NCI-H526 treated with DMSO at 0.1 percent for 48 hours (cell line): ENCODE measurements at regions not wholly inside any gene's neighbourhood (a gene's known extent, or its start where the extent isn't known, plus 50 kb on each side); places are given as distances from the start of the nearest gene placed in this dataset.
A peak's percentile ranks its signal among the peaks of the same experiment; 100 is the strongest.
"Not testable (repeated sequence)": the region's sequence is repeated elsewhere in the genome, so short reads cannot be mapped to it uniquely, and the experiment has no call there.

ENCODE experiments used
- DNase-seq: peaks from one replicate; lab custom pipeline; 2025; lab: John Stamatoyannopoulos, UW

- DNase-seq = no peak
Measured at GRCh38 chr9:1115370-1115769, 65.2 kb downstream of the DMRT2 start.

DNA sequence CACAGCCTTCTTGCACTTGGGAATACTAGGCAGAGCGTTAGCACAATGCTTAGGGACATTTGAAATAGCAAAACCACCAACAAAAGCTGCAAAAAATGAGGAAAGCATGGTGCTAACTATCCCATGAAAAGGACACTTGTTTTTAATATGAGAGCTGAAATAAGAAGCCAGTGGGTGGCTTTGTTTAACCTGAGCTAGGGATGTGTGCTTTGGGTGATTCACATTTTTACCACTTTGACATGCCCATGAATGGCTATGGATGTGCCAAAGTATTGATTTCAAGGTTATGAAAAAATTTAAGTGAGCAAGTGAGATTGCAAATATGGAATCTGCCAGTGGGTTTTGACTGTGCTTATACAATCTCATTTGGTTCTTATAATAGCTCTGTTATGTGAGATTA lies 67.3 kb downstream of the DMRT2 start:
- DNase-seq = no peak

GRCh38 chr9:1120500-1121165 lies 70.5 kb downstream of the DMRT2 start:
- DNase-seq = no peak

DNA sequence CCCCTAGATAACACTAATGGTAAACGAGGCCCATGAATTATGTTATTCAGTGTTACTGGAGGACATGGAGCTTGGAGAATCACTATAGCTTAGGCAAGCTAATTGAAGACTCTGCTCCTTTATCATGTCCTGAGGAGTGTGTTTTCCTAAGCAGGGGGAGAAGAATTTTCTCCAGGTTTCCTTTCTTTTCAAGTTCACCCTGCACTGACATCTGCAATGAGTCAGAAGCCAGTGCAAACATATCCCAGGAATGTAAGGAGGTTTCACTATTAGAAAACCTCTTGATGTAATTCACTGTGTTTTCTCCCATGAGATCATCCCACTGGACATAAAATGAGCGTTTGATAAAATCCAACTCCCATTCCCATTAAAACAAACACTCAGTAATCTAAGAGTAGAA lies 75.6 kb downstream of the DMRT2 start:
- DNase-seq = no peak

GRCh38 chr9:1128046-1128445 lies 77.9 kb downstream of the DMRT2 start:
- no peak for DNase-seq

DNA sequence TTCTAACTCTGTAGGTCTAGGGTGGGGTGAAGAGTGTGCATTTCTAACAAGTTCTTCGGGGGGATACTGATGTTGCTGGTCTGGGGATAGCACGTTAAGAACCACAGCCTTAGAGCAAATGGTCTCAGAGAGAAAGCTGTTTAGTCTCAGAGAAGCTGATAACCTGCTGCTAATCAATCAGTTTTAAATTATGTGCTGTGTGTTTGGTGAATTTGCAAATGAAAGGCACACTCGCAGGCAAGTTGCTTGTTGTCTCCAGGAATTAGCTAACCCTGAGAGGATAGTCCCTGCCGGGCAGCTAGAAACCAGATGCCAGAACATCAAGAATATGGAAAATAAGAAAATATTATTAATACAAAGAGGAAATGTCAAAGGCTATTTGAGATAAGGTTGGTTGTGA lies 79.2 kb downstream of the DMRT2 start:
- no peak for DNase-seq

- DNase-seq = no peak
Measured at GRCh38 chr9:1140057-1140456, 89.9 kb downstream of the DMRT2 start.

- no peak for DNase-seq
Measured at GRCh38 chr9:1151691-1152090, 101.5 kb downstream of the DMRT2 start.

DNA sequence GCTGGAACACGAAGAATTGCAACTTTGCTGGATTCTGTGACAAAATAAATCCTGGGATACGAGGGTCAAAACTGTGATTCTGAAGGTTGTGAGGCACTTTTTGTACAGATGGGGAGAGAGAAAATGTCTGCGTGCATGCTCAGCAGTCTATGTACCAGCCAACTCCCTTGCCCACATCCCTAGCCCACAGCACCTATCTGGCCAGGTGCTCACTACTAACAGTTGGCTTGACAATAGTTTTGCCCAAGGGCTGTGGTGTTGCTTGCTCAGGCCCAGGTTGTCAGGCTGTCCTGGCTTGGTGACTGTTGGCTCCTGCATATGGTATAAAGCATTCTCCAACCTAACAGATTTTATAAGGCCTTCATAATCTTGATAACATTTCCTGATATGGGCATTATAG lies 102.0 kb downstream of the DMRT2 start:
- no peak for DNase-seq

DNA sequence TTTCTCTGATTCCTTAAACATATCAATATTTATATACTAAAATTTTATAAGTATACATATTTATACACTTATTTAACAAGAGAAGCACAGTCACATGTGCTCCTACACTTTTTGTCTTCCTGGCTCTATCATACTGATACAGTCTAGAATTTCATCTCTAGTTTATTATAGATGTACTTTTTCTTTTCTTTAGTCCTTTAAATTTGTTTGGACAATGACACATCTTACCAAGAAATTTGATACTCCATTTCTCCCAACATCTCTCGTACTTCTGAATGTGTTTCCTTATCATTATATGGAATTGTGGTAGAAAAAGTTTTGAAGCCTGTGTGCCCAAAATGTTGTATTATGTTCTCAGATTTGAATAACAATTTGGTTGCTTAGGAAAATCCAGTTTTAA lies 104.6 kb downstream of the DMRT2 start:
- DNase-seq = no peak

GRCh38 chr9:1155602-1156001 lies 105.4 kb downstream of the DMRT2 start:
- no peak for DNase-seq

DNA sequence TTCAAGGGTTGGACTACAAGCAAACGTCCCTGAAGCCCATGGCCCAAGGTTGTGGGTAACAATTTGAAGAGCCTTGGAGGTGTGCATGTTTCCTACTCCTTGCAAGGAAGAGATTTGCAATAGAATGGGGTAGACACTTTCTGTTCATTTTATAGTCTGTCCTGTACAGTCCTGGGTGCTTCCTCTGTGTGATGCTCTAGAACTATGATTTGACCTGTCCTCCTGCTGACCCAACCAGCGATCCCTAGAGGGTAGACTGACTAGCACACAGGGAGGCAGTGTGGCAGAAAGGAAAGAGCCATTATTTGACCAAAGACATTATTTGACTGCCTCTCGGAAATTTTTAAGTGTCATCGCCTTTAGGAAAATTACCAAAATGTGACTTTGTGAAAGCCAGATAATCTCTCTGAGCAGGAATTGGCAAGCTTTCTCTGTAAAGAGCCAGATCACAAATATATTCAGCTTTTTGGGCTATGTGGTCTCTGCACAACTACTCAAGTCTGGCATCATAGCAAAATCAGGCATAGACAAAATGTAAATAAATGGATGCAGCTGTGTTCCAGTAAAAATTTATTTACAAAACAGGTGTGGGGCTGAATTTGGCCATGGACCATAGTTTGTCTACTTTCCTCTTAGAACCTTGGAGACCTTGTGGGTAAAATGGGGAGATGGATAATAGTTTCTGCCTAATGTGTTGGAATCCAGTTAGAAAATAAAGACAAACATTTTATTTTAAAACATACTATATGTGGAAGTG lies 106.8 kb downstream of the DMRT2 start:
- no peak for DNase-seq

DNA sequence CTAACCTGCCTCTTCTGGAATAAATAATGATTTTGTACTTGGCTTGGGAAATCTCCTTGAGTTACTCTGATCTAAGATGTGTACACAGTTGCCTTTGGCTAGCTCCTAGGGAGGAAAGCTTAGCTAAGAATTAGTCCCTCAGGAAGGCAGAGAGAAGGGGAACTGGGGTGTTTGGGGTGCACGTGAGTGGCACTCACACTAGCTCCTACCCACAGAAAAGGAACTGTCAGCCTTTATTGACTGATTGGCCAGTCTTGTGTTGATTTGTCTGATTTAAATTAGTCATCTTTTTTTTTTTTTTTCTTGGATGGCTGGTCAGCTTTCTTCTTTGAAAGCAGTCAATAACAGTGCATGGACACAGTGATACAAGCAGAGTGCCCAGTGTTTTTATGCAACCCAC lies 107.7 kb downstream of the DMRT2 start:
- no peak for DNase-seq

DNA sequence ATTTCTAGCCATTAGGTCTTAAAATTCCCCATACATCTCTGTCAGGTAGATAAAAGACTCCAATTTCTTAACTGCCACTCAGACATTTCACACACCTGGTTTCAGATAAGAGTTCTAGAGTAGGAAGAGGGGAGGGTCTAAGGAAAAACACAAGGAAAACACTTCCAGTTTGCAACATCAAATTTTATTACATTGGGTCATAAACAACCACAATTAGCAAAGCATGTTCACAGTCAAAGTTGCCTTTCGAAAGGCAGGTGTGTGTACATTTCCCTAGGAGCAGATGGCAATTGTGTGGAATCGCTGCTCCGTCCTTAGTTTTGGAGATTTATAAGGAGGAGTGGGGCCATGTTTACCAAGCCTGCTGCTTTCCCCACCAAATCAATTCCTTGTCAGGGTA lies 120.8 kb downstream of the DMRT2 start:
- DNase-seq = no peak

DNA sequence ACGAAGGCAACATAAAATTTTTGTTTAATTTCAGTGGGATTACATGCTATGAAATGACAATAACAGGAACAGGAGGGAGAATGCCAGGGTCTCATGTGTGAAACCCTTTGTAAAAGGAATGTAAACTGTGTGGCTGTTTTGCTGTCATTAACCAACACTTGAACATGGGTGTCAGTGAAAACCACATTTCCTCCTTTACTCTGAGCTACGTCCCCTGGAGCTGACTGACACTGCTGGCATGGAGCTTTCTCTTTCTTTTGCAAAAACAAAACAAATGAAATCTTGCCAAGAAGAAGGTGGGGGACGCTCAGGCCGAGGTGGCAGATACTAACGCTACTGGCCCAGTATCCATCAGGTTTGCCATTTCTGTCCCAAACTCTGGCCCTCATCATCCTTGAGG lies 121.4 kb downstream of the DMRT2 start:
- DNase-seq = no peak

- peak; percentile 35 for DNase-seq
Measured at GRCh38 chr9:1173211-1173610, 123.1 kb downstream of the DMRT2 start.

DNA sequence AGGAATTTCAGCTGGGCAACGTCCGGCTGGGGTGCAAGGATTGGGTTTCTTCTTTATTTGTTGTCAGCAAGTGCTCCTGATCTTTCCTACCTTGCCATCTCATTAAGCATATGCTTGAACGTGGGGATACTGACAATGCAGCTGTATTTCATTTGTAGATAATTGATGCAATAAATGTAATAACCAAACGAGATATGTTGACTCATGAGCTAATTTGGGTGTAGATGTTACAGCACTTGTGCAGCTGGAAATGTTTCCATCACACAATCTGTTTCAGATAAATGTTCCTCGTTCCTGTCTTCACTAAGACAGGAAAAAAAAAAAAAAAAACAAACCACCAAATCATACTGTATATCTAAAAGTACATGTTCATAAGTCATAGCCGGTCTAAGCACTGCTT lies 123.8 kb downstream of the DMRT2 start:
- peak; percentile 34 for DNase-seq

GRCh38 chr9:1179366-1179765 lies 129.2 kb downstream of the DMRT2 start:
- DNase-seq = no peak

- DNase-seq = no peak
Measured at GRCh38 chr9:1184146-1184545, 134.0 kb downstream of the DMRT2 start.

GRCh38 chr9:1187137-1187536 lies 137.0 kb downstream of the DMRT2 start:
- not testable (repeated sequence) for DNase-seq

DNA sequence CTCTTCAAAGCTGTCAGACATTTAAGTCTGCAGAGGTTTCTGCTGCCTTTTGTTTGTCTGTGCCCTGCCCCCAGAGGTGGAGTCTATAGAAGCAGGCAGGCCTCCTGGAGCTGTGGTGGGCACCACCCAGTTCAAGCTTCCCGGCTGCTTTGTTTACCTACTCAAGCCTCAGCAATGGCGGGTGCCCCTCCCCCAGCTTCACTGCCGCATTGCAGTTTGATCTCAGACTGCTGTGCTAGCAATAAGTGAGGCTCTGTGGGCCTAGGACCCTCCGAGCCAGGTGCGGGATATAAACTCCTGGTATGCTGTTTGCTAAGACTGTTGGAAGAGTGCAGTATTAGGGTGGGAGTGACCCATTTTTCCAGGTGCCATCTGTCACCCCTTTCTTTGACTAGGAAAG lies 145.5 kb downstream of the DMRT2 start:
- not testable (repeated sequence) for DNase-seq

DNA sequence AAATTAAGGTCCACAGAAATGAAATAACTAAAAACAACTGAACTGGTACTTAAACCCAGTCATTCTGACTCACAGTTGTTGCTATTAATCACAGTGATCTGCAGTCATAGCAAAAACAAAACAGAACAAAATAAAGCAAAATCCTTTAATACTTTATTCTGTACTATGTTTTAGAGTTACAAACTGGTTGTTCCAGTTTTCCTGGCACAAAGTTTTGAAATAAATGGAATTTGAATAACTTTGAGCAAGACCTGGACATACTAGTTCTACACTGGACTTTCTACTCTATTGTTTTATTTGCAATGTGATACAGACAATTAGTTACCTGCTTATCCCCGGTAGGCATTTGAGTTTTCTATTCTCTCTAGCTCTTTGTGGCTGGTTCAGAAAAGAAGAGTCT lies 147.9 kb downstream of the DMRT2 start:
- no peak for DNase-seq

DNA sequence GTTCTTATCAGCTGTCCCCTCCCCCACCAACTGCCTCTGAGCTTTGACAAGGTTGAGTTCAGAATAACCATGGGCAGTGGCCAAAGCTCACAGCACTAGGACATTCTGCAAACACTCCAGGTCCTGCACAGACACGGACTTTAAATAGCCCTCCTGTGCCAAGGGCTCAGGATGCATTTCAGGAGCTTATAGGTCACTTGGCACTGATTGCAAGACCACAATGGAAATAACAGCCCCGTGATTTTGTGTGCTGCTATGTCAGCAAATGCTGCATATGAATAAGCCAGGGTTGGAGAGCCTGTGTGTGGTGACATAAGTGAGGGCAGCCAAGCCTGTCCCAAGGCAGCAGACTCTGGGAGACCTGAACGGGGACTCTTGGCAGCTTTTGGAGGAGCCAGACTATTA lies 150.7 kb downstream of the DMRT2 start:
- no peak for DNase-seq

DNA sequence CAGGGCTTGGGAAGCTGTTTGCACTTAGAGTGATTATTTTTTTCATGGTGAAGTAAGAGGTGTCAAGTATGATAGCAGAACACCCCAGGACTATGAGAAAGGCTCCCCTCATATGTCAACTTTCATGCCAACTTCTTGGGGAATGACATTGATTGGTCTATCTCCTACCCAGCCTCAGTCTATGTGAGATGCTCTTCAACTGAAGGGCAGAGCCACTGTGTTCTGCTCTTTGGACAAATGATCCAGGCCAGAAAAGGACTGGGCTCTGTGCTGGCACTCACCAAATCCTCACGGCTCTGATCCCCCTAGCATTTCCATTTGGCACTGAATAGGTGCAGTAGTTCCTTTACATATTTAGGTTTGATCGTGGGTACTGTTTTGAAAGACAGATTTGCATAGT lies 151.1 kb downstream of the DMRT2 start:
- DNase-seq = no peak
